WTC11 (cell line): ENCODE measurements at regions not wholly inside any gene's neighbourhood (a gene's known extent, or its start where the extent isn't known, plus 50 kb on each side); places are given as distances from the start of the nearest gene placed in this dataset.

Source experiments
- ATAC-seq: fragments of 200-7000 bp; cut with Tn5 transposase; 2 replicates; pipeline ENCODE4 v1.10.0; 2021; ENCODE audit warnings: mild to moderate bottlenecking, moderate library complexity
- CTCF ChIA-PET: fragments of 300-600 bp; sonication (Branson Sonifier 250); formaldehyde crosslinking; loops from one replicate; lab custom pipeline; 2021; ENCODE audit warnings: antibody characterized with exemption; lab: Charles Lee
- POLR2A ChIA-PET: fragments of 350-600 bp; sonication (Branson Sonifier 250); formaldehyde crosslinking; loops from one replicate; lab custom pipeline; 2021; ENCODE audit warnings: antibody characterized with exemption; lab: Charles Lee
- DNase-seq: peaks from one replicate; pipeline ENCODE4 v3.0.0; 2021; ENCODE audit warnings: low spot score
- H3K27ac Mint-ChIP-seq: 2 replicates; pipeline ENCODE4 v1.8.0; 2021; ENCODE audit warnings: mixed read lengths
- H3K27me3 Mint-ChIP-seq: 2 replicates; pipeline ENCODE4 v1.8.0; 2021; ENCODE audit warnings: low read depth, mild to moderate bottlenecking, moderate library complexity, mixed read lengths
- H3K36me3 Mint-ChIP-seq: 2 replicates; pipeline ENCODE4 v1.8.0; 2021; ENCODE audit warnings: mixed read lengths
- H3K4me1 Mint-ChIP-seq: 2 replicates; pipeline ENCODE4 v1.8.0; 2022; ENCODE audit warnings: mixed read lengths
- H3K4me3 Mint-ChIP-seq: 2 replicates; pipeline ENCODE4 v1.8.0; 2021; ENCODE audit warnings: mild to moderate bottlenecking, moderate library complexity, mixed read lengths
- H3K9me3 Mint-ChIP-seq: 2 replicates; pipeline ENCODE4 v1.8.0; 2021; ENCODE audit warnings: mixed read lengths
- ATF1 ChIP-seq: sonication (generic); formaldehyde crosslinking; IDR thresholded peaks from 2 replicates; pipeline ENCODE4 v1.8.1; 2023; ENCODE audit warnings: mild to moderate bottlenecking, moderate library complexity, missing genetic modification reagents
- CDX4 ChIP-seq: fragments of 250-450 bp; sonication (Bioruptor Pico); IDR thresholded peaks from 2 replicates; pipeline ENCODE4 v1.9.0; 2021; ENCODE audit warnings: moderate library complexity, mild to moderate bottlenecking, inconsistent platforms, borderline replicate concordance
- CREB1 ChIP-seq: sonication (generic); formaldehyde crosslinking; IDR thresholded peaks from 2 replicates; pipeline ENCODE4 v1.8.0; 2023; ENCODE audit warnings: mild to moderate bottlenecking, missing genetic modification reagents
- CREM ChIP-seq: sonication (generic); formaldehyde crosslinking; IDR thresholded peaks from 2 replicates; pipeline ENCODE4 v1.8.1; 2022; ENCODE audit warnings: mild to moderate bottlenecking, missing genetic modification reagents, moderate library complexity
- E2F1 ChIP-seq: sonication (generic); formaldehyde crosslinking; IDR thresholded peaks from 2 replicates; pipeline ENCODE4 v1.8.0; 2022; ENCODE audit warnings: mild to moderate bottlenecking, missing genetic modification reagents
- ERG ChIP-seq: fragments of 250-450 bp; sonication (Bioruptor Pico); IDR thresholded peaks from 2 replicates; pipeline ENCODE4 v1.8.0; 2021; ENCODE audit warnings: mild to moderate bottlenecking
- GRHL2 ChIP-seq: fragments of 250-450 bp; sonication (Bioruptor Pico); IDR thresholded peaks from 2 replicates; pipeline ENCODE4 v1.8.0; 2022; ENCODE audit warnings: mild to moderate bottlenecking, moderate library complexity; ENCODE audit not compliant: insufficient replicate concordance, severe bottlenecking
- GTF2I ChIP-seq: fragments of 250-450 bp; sonication (Bioruptor Pico); conservative IDR thresholded peaks from 2 replicates; pipeline ENCODE4 v1.4.0; 2021; ENCODE audit warnings: mild to moderate bottlenecking
- JUN ChIP-seq: sonication (generic); formaldehyde crosslinking; IDR thresholded peaks from 2 replicates; pipeline ENCODE4 v1.8.0; 2023; ENCODE audit warnings: mild to moderate bottlenecking, missing genetic modification reagents
- MAX ChIP-seq: sonication (generic); formaldehyde crosslinking; IDR thresholded peaks from 2 replicates; pipeline ENCODE4 v1.8.0; 2022; ENCODE audit warnings: mild to moderate bottlenecking, missing genetic modification reagents
- NR2C2 ChIP-seq: sonication (generic); formaldehyde crosslinking; IDR thresholded peaks from 2 replicates; pipeline ENCODE4 v1.8.0; 2022; ENCODE audit warnings: mild to moderate bottlenecking, missing genetic modification reagents
- SMAD4 ChIP-seq: sonication (generic); formaldehyde crosslinking; IDR thresholded peaks from 2 replicates; pipeline ENCODE4 v1.8.0; 2022; ENCODE audit warnings: mild to moderate bottlenecking, missing genetic modification reagents
- STAT6 ChIP-seq: sonication (generic); formaldehyde crosslinking; conservative IDR thresholded peaks from 2 replicates; pipeline ENCODE4 v1.8.1; 2023; ENCODE audit warnings: mild to moderate bottlenecking, low read depth, missing genetic modification reagents, moderate library complexity
- USF2 ChIP-seq: sonication (generic); formaldehyde crosslinking; IDR thresholded peaks from 2 replicates; pipeline ENCODE4 v1.8.1; 2023; ENCODE audit warnings: mild to moderate bottlenecking, missing genetic modification reagents, moderate library complexity
- ZNF121 ChIP-seq: sonication (generic); formaldehyde crosslinking; IDR thresholded peaks from 2 replicates; pipeline ENCODE4 v1.8.0; 2023; ENCODE audit warnings: missing genetic modification reagents
- ZNF138 ChIP-seq: sonication (generic); formaldehyde crosslinking; conservative IDR thresholded peaks from 2 replicates; pipeline ENCODE4 v1.8.1; 2022; ENCODE audit warnings: mild to moderate bottlenecking, moderate library complexity, missing genetic modification reagents
- ZNF219 ChIP-seq: sonication (generic); formaldehyde crosslinking; IDR thresholded peaks from 2 replicates; pipeline ENCODE4 v1.8.0; 2023; ENCODE audit warnings: missing genetic modification reagents, mild to moderate bottlenecking, borderline replicate concordance
- ZNF232 ChIP-seq: sonication (generic); formaldehyde crosslinking; IDR thresholded peaks from 2 replicates; pipeline ENCODE4 v1.8.0; 2022; ENCODE audit warnings: mild to moderate bottlenecking, missing genetic modification reagents
- ZNF671 ChIP-seq: fragments of 250-450 bp; sonication (Bioruptor Pico); IDR thresholded peaks from 2 replicates; pipeline ENCODE4 v1.8.0; 2021; ENCODE audit warnings: mild to moderate bottlenecking
- ZSCAN18 ChIP-seq: fragments of 250-450 bp; sonication (Bioruptor Pico); IDR thresholded peaks from 2 replicates; pipeline ENCODE4 v2.1.2; 2022; ENCODE audit warnings: mild to moderate bottlenecking, moderate library complexity

GRCh38 chr22:49619301-49619700 lies 208.4 kb downstream of the BRD1 start:
- no peak overlapping the region for H3K27ac Mint-ChIP-seq
- TF ChIP-seq GTF2I (CRISPR knock-in tag) (no peak), ERG (CRISPR knock-in tag) (no peak), ZSCAN18 (no peak), CDX4 (CRISPR knock-in tag) (no peak), STAT6 (no peak), ZNF232 (CRISPR knock-in tag) (no peak), CREM (CRISPR knock-in tag) (no peak), ZNF219 (CRISPR knock-in tag) (no peak), NR2C2 (no peak), CREB1 (CRISPR knock-in tag) (no peak), MAX (CRISPR knock-in tag) (no peak), E2F1 (CRISPR knock-in tag) (no peak), ZNF671 (no peak), GRHL2 (CRISPR knock-in tag) (no peak), ZNF138 (CRISPR knock-in tag) (no peak), JUN (CRISPR knock-in tag) (no peak), ZNF121 (CRISPR knock-in tag) (no peak), USF2 (no peak), SMAD4 (no peak), ATF1 (CRISPR knock-in tag) (no peak)
- TF ChIP-seq, all 79 proteins: peak for 0
- H3K4me1 Mint-ChIP-seq, result no peaks in the 10 kb centered on the region
- H3K36me3 Mint-ChIP-seq, result no peaks in the 10 kb centered on the region
- peaks cover 2% of the 10 kb centered on the region; the same call in 1 of the 2 replicates for H3K27me3 Mint-ChIP-seq
- H3K9me3 Mint-ChIP-seq, result no peaks in the 10 kb centered on the region
- POLR2A ChIA-PET, result no interaction called here
- H3K4me3 Mint-ChIP-seq, result no peak overlapping the region
- CTCF ChIA-PET, result interaction anchor here (2.8 kb wide), 1 partner anchor 13 kb away, joined by 17 read pairs; no protein-coding TSS in a partner anchor
- DNase-seq (peak; percentile 6), ATAC-seq (no peak)
